CD14-positive monocyte (primary cell): ENCODE measurements at regions not wholly inside any gene's neighbourhood (a gene's known extent, or its start where the extent isn't known, plus 50 kb on each side); places are given as distances from the start of the nearest gene placed in this dataset.

Experiments used
- DNase-seq, 3 donors: peaks; one replicate each; pipeline ENCODE4 v3.0.0-alpha.2; 2011 to 2022
- H2AFZ ChIP-seq: 2 replicates; pipeline ENCODE4 v1.6.0; 2012; ENCODE audit warnings: mild to moderate bottlenecking, low read depth, low read length, inconsistent platforms; ENCODE audit not compliant: insufficient read depth, poor library complexity, severe bottlenecking
- H3K27ac ChIP-seq, 2 donors: 1 replicate in 1 of 2; 2 replicates in 1 of 2; pipeline ENCODE4 v1.5.1; 2012 to 2013; ENCODE audit warnings: low read length in 2 of 2, control low read depth in 1 of 2, inconsistent platforms in 1 of 2, low read depth in 1 of 2, mild to moderate bottlenecking in 1 of 2
- H3K27me3 ChIP-seq, 2 donors: one replicate each; pipeline versions ENCODE4 v1.6.0 to v1.6.1; 2011 to 2013; ENCODE audit warnings: low read length in 2 of 2; ENCODE audit not compliant: control insufficient read depth in 2 of 2, insufficient read depth in 2 of 2
- H3K36me3 ChIP-seq, 2 donors: replicated peaks in 1 of 2; 1 replicate in 1 of 2; 2 replicates in 1 of 2; pipeline versions ENCODE4 v1.5.1 to v1.6.1; 2012 to 2013; ENCODE audit warnings: low read length in 2 of 2, control low read depth in 1 of 2, inconsistent platforms in 1 of 2, mild to moderate bottlenecking in 1 of 2; ENCODE audit not compliant: insufficient read depth in 2 of 2, control insufficient read depth in 1 of 2
- H3K4me1 ChIP-seq, 2 donors: 1 replicate in 1 of 2; 2 replicates in 1 of 2; pipeline versions ENCODE4 v1.5.1 to v1.6.1; 2012 to 2013; ENCODE audit warnings: low read length in 2 of 2, control low read depth in 1 of 2, inconsistent platforms in 1 of 2, mild to moderate bottlenecking in 1 of 2, moderate library complexity in 1 of 2; ENCODE audit not compliant: insufficient read depth in 2 of 2, control insufficient read depth in 1 of 2
- H3K4me2 ChIP-seq: replicated peaks from 2 replicates; pipeline ENCODE3; 2012; ENCODE audit warnings: low read length, moderate library complexity, mild to moderate bottlenecking; ENCODE audit not compliant: poor library complexity, severe bottlenecking; ENCODE audit errors: extremely low read depth
- H3K4me3 ChIP-seq, 3 experiments: fragments of 200-600 bp in 1 of 3; sonication (generic) in 1 of 3; replicated peaks in 1 of 3; 1 replicate in 2 of 3; 2 replicates in 1 of 3; pipeline ENCODE4 v1.5.1; 2011 to 2013; ENCODE audit warnings: low read length in 3 of 3, mild to moderate bottlenecking in 3 of 3, control low read depth in 2 of 3, low read depth in 2 of 3, inconsistent platforms in 1 of 3, moderate library complexity in 1 of 3
- H3K79me2 ChIP-seq: 2 replicates; pipeline ENCODE4 v1.6.0; 2012; ENCODE audit warnings: mild to moderate bottlenecking, control low read depth, inconsistent platforms, low read length, moderate library complexity; ENCODE audit not compliant: insufficient read depth
- H3K9ac ChIP-seq: 2 replicates; pipeline ENCODE4 v1.6.0; 2017; ENCODE audit warnings: low read length, mild to moderate bottlenecking; ENCODE audit not compliant: insufficient read depth, poor library complexity, severe bottlenecking
- H3K9me3 ChIP-seq, 2 donors: replicated peaks in 1 of 2; 1 replicate in 1 of 2; 2 replicates in 1 of 2; pipeline versions ENCODE4 v1.5.1 to v1.6.1; 2012 to 2013; ENCODE audit warnings: low read length in 2 of 2, control low read depth in 1 of 2; ENCODE audit not compliant: control insufficient read depth in 1 of 2, insufficient read depth in 1 of 2
- H4K20me1 ChIP-seq: 2 replicates; pipeline ENCODE4 v1.6.0; 2012; ENCODE audit warnings: mild to moderate bottlenecking, low read length, control low read depth, moderate library complexity; ENCODE audit not compliant: insufficient read depth
- H3K27ac Mint-ChIP-seq, 7 donors: one replicate each; pipeline ENCODE4 v1.8.0; 2020; ENCODE audit warnings: mild to moderate bottlenecking in 7 of 7, mixed read lengths in 7 of 7, moderate library complexity in 6 of 7, inconsistent platforms in 2 of 7
- H3K27me3 Mint-ChIP-seq, 3 donors: one replicate each; pipeline ENCODE4 v1.8.0; 2021 to 2022; ENCODE audit warnings: low read depth in 3 of 3, mild to moderate bottlenecking in 3 of 3, mixed read lengths in 3 of 3, moderate library complexity in 3 of 3, inconsistent platforms in 1 of 3
- H3K36me3 Mint-ChIP-seq, 2 donors: one replicate each; pipeline ENCODE4 v1.8.0; 2020; ENCODE audit warnings: mixed read lengths in 2 of 2, inconsistent platforms in 1 of 2, mild to moderate bottlenecking in 1 of 2
- H3K4me1 Mint-ChIP-seq: one replicate; pipeline ENCODE4 v1.8.0; 2020; ENCODE audit warnings: mild to moderate bottlenecking, mixed read lengths
- H3K4me3 Mint-ChIP-seq, 2 donors: one replicate each; pipeline ENCODE4 v1.8.0; 2020; ENCODE audit warnings: mild to moderate bottlenecking in 2 of 2, mixed read lengths in 2 of 2, moderate library complexity in 1 of 2
- H3K9me3 Mint-ChIP-seq, 7 donors: one replicate each; pipeline ENCODE4 v1.8.0; 2020 to 2022; ENCODE audit warnings: mixed read lengths in 7 of 7, mild to moderate bottlenecking in 6 of 7, moderate library complexity in 6 of 7, inconsistent platforms in 2 of 7
- WGBS: methylation state at CpG from one replicate; pipeline ENCODE4 v1.1.5; 2013; ENCODE audit warnings: missing lambda C conversion rate; ENCODE audit not compliant: insufficient coverage; 5-methylcytosine and 5-hydroxymethylcytosine counted together
- intact Hi-C, 2 donors: fragments of 100-400 bp; cut with micrococcal nuclease; formaldehyde crosslinking; loops; one replicate each; pipeline versions ENCODE4 v1.15.0 to v1.15.1; 2023
- TF ChIP-seq, protein P1 (sequence below): fragments of 200-600 bp; IDR thresholded peaks from one replicate; pipeline ENCODE4 v1.8.0; 2022; ENCODE audit warnings: antibody characterized with exemption, mild to moderate bottlenecking

DNA sequence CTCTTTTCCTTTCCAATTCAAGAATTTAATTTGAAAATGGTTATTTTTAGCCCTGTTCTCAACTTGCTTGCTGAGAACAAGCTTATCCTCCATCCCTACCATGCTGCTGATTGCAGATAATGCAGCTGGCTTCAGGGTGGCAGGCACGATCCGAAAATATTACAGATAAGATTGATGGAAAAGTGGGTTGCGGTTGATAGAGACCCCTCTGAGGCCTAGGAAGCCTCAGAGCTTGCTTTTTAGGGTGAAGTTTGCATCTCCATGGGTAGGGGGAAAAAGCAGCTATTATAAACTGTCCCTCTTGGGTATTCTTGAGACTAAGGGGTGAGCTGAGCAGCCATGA is 116.5 kb upstream of the GOT2 start:
- H3K9ac ChIP-seq = no peak overlapping the region
- H3K9me3 Mint-ChIP-seq = peaks cover 4 to 11% (median 7%) of the 10 kb centered on the region in 7 donors
- DNase-seq = no peak
- H2AFZ ChIP-seq = no peak overlapping the region
- H3K36me3 Mint-ChIP-seq = no peaks in the 10 kb centered on the region
- no peaks in the 10 kb centered on the region for H3K36me3 ChIP-seq
- H3K79me2 ChIP-seq = no peaks in the 10 kb centered on the region
- intact Hi-C loops = no loop called here
- H3K4me2 ChIP-seq = no peak overlapping the region
- peaks cover 13 to 18% of the 10 kb centered on the region in 2 donors for H3K4me1 ChIP-seq
- H3K27me3 Mint-ChIP-seq = peaks cover 1 to 4% (median 3%) of the 10 kb centered on the region in 3 donors
- WGBS = 82% methylated on average over 1 of the region's 3 CpGs
- no peak overlapping the region for H3K4me3 Mint-ChIP-seq
- no peak overlapping the region for H3K27ac ChIP-seq
- TF ChIP-seq, protein P1, sequence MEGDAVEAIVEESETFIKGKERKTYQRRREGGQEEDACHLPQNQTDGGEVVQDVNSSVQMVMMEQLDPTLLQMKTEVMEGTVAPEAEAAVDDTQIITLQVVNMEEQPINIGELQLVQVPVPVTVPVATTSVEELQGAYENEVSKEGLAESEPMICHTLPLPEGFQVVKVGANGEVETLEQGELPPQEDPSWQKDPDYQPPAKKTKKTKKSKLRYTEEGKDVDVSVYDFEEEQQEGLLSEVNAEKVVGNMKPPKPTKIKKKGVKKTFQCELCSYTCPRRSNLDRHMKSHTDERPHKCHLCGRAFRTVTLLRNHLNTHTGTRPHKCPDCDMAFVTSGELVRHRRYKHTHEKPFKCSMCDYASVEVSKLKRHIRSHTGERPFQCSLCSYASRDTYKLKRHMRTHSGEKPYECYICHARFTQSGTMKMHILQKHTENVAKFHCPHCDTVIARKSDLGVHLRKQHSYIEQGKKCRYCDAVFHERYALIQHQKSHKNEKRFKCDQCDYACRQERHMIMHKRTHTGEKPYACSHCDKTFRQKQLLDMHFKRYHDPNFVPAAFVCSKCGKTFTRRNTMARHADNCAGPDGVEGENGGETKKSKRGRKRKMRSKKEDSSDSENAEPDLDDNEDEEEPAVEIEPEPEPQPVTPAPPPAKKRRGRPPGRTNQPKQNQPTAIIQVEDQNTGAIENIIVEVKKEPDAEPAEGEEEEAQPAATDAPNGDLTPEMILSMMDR = no peak
- no peak overlapping the region for H3K27ac Mint-ChIP-seq
- H3K4me3 ChIP-seq = no peak overlapping the region
- H3K27me3 ChIP-seq = no peaks in the 10 kb centered on the region
- no peaks in the 10 kb centered on the region for H4K20me1 ChIP-seq
- H3K9me3 ChIP-seq = peaks cover 0 to 7% of the 10 kb centered on the region in 2 donors
- peaks cover 29% of the 10 kb centered on the region for H3K4me1 Mint-ChIP-seq

DNA sequence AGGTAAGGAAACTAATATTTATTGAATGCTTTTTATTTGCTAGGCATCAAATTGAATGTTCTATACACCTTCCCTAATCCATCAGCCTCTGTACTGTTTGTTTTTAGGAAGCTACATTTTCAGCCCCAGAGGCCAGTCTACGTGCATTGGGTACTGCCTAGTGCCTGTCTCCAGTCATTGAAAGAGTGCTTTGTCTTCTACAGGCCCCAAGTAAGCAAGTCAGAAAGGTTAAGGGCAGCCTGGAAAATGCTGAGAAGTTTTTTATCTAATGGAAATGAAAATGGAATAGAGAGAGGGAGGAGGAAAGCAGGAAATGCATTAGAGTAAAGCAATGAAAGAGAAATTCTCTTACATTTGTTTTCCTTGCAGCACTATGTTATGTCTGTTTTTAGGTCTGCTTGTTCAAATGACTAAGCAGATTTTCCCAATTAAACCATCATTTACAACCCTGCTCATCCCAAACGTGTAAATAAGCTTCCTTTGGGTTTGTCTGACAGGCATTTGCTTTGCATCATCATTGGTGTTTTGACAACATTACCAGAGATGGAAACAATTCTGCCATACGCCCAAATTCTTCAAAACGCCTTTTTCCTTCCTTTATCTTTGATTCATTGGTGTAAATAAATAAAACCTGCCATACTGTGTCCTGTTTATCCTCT is 116.0 kb upstream of the GOT2 start:
- Mint-ChIP-seq H3K4me3 (no peak overlapping the region), H3K27ac (no peak overlapping the region), H3K9me3 (peaks cover 4 to 11% (median 7%) of the 10 kb centered on the region in 7 donors), H3K4me1 (peaks cover 24% of the 10 kb centered on the region), H3K27me3 (peaks cover 1 to 4% (median 3%) of the 10 kb centered on the region in 3 donors), H3K36me3 (no peaks in the 10 kb centered on the region)
- TF ChIP-seq, protein P1 = no peak
- 20% methylated on average over 1 of the region's 4 CpGs for WGBS
- Histone ChIP-seq H3K36me3 (no peaks in the 10 kb centered on the region), H3K9ac (no peak overlapping the region), H3K79me2 (no peaks in the 10 kb centered on the region), H4K20me1 (no peaks in the 10 kb centered on the region), H3K4me3 (no peak overlapping the region), H3K4me1 (peaks cover 9 to 14% of the 10 kb centered on the region in 2 donors), H3K27ac (no peak overlapping the region), H2AFZ (no peak overlapping the region), H3K4me2 (no peak overlapping the region), H3K27me3 (no peaks in the 10 kb centered on the region), H3K9me3 (peaks cover 0 to 7% of the 10 kb centered on the region in 2 donors)
- DNase-seq = no peak
- intact Hi-C loops = no loop called here
